PFSK-1 (cell line): ENCODE measurements at regions not wholly inside any gene's neighbourhood (a gene's known extent, or its start where the extent isn't known, plus 50 kb on each side); places are given as distances from the start of the nearest gene placed in this dataset.

ENCODE experiments used
- FOXP2 ChIP-seq: optimal IDR thresholded peaks from 2 replicates; pipeline ENCODE3; 2011; ENCODE audit warnings: borderline replicate concordance, control low read depth, inconsistent platforms; ENCODE audit not compliant: insufficient read depth; ENCODE audit errors: extremely low read length, extremely low read depth
- POLR2AphosphoS5 ChIP-seq: IDR thresholded peaks from 2 replicates; pipeline ENCODE4 v1.6.1; 2012; ENCODE audit warnings: low read depth, mild to moderate bottlenecking, control low read depth, low read length, moderate library complexity
- REST ChIP-seq, 2 experiments: IDR thresholded peaks; 2 replicates each; pipeline versions ENCODE4 v1.6.1 to v1.8.0; 2011 to 2012; ENCODE audit warnings: low read depth in 2 of 2, low read length in 2 of 2, control low read depth in 1 of 2, inconsistent platforms in 1 of 2, mild to moderate bottlenecking in 1 of 2, moderate library complexity in 1 of 2; ENCODE audit not compliant: insufficient read depth in 1 of 2
- SIN3A ChIP-seq: IDR thresholded peaks from 2 replicates; pipeline ENCODE4 v1.6.1; 2012; ENCODE audit warnings: mild to moderate bottlenecking, low read length, moderate library complexity, borderline replicate concordance; ENCODE audit not compliant: insufficient read depth
- TAF1 ChIP-seq: IDR thresholded peaks from 2 replicates; pipeline ENCODE4 v1.6.1; 2012; ENCODE audit warnings: low read length, control low read depth, borderline replicate concordance; ENCODE audit not compliant: insufficient read depth

- no peak for TF ChIP-seq TAF1
- no peak for TF ChIP-seq REST (IDR thresholded peaks at IDR 0.05; ENCODE audit: insufficient read depth in 1 of 2, low read depth in 2 of 2, low read length in 2 of 2)
- TF ChIP-seq POLR2AphosphoS5: no peak
- no peak for TF ChIP-seq SIN3A
- TF ChIP-seq FOXP2: no peak
These were observed 1028.5 kb downstream of the NR2F1-AS1 start for GRCh38 chr5:92552206-92553160.

- TF ChIP-seq REST (IDR thresholded peaks at IDR 0.05; ENCODE audit: insufficient read depth in 1 of 2, low read depth in 2 of 2, low read length in 2 of 2) (no peak), TAF1 (no peak), POLR2AphosphoS5 (no peak), SIN3A (no peak), FOXP2 (no peak)
These were observed 1032.7 kb downstream of the NR2F1-AS1 start for GRCh38 chr5:92548346-92548745.

- TF ChIP-seq TAF1: no peak
- TF ChIP-seq POLR2AphosphoS5: no peak
- no peak for TF ChIP-seq REST (IDR thresholded peaks at IDR 0.05; ENCODE audit: insufficient read depth in 1 of 2, low read depth in 2 of 2, low read length in 2 of 2)
- TF ChIP-seq SIN3A: no peak
- no peak for TF ChIP-seq FOXP2
These were observed 1036.4 kb downstream of the NR2F1-AS1 start for GRCh38 chr5:92544596-92544995.

- TF ChIP-seq POLR2AphosphoS5 (no peak), TAF1 (no peak), REST (IDR thresholded peaks at IDR 0.05; ENCODE audit: insufficient read depth in 1 of 2, low read depth in 2 of 2, low read length in 2 of 2) (no peak), FOXP2 (no peak), SIN3A (no peak)
These were observed 1037.0 kb downstream of the NR2F1-AS1 start for GRCh38 chr5:92544036-92544435.

- TF ChIP-seq TAF1 (no peak), SIN3A (no peak), POLR2AphosphoS5 (no peak), FOXP2 (no peak), REST (IDR thresholded peaks at IDR 0.05; ENCODE audit: insufficient read depth in 1 of 2, low read depth in 2 of 2, low read length in 2 of 2) (no peak)
These were observed 1037.8 kb downstream of the NR2F1-AS1 start for GRCh38 chr5:92543201-92543600.
